Stimulated activated CD8-positive, alpha-beta memory T cell treated with anti-CD3 and anti-CD28 coated beads, Interleukin-15, amount 100 ng/mL, for 48 hours (primary cell): ENCODE measurements at regions not wholly inside any gene's neighbourhood (a gene's known extent, or its start where the extent isn't known, plus 50 kb on each side); places are given as distances from the start of the nearest gene placed in this dataset.

ENCODE experiments used
- DNase-seq, 2 donors: peaks; one replicate each; pipeline ENCODE4 v3.0.0-alpha.2; 2020; ENCODE audit warnings: low read depth in 2 of 2

- DNase-seq, result no peak
Measured at GRCh38 chr1:239823852-239824251, 267.8 kb upstream of the FMN2 start.

GRCh38 chr1:239826211-239826610 lies 265.5 kb upstream of the FMN2 start:
- no peak for DNase-seq

DNA sequence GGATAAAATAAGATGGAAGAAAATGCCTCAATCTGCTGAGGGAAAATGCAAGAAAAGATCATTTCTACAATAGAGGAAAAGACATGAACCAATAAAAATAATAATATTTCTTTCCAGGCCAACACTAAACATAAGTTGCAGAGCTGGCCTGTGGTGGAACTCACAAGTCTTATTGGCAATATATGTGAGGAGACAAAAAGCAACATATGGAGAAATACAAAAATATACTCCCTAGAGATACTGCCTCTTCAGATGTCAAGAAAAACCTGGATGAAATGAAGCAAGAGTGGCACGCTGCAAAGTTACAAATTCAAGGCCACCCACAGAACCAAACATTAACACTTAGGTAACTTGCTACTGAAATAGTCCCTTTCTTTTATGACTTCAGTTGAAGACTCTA lies 264.9 kb upstream of the FMN2 start:
- no peak for DNase-seq

DNA sequence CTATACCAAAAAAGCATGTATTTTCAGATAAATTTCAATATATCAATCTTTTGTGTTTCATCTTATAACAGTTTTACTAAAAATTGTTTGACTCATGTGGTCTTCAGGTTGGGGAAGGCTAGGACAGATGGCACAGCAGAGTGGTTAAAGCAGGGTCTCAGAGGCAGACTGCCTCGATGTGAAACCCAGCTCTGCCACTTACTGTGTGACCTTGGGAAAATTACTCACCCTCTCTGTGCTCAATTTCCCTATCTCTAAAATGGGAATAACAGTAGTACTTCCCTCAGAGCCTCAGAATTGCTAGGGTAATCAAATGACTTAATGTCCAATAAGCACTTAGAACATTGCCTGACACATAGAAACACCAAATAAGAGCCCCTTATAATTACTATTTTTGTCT lies 262.1 kb upstream of the FMN2 start:
- no peak for DNase-seq

DNA sequence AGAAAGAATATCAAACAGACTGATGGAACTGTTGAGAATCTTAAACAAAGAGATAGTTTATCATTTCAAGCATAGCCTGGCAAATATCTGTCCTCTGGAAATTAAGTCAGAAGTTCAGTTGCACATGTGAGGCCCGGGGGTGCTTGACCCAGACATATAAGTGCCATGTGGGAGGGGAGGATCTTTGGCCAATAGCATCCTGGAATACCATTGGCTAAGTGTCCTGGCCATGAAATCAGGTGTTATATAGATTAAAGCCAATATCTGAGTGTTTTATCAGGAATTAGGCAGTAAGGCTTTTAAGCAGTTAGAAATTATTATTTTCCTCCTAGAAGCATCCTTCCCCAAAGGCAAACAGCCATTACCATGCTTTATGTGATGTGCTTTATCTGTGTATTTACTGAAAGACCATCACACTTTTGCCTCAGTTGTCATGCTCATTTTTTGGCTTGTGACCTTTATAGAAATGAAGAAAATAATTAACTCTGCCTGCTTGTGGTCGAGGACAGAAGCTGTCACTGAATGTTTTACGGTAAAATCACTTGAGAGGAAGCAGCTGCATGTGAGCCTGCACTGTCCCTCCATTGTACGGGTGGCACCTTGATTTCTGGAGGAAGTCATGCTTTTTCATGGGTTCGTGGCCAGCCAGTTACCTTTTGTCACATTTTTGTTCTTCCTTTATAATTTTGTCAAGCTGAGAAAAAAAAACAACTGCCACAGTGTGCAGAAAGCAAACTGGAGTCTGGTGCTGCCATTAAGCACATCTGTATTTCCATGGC lies 259.9 kb upstream of the FMN2 start:
- DNase-seq, result no peak

- DNase-seq, result no peak
Measured at GRCh38 chr1:239833723-239834122, 258.0 kb upstream of the FMN2 start.

DNA sequence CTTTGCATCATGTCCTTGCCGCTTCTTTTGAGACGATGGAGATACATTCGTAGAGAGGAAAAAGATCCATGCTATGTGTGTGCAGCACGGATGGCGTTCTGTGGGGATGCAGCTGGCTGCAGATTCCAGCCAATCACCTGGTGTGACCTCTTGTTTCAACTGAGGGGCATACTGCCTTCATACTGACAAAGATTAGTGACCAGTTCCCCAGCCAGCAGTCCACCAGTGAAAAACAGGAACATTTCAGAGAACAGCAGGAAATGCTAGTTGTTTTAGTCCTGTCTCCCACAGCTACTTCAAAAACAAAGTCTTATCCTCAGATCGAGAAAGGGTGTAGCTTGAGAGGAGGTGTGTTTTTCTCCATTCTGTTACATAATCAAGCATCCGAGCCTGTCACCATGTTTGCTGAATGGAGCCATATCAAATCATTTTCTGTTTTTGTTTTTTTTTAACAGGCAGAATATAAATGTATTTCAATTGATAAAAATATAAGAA lies 255.7 kb upstream of the FMN2 start:
- DNase-seq, result no peak

- no peak for DNase-seq
Measured at GRCh38 chr1:239840336-239840735, 251.3 kb upstream of the FMN2 start.

- DNase-seq, result no peak
Measured at GRCh38 chr1:239840790-239841189, 250.9 kb upstream of the FMN2 start.

DNA sequence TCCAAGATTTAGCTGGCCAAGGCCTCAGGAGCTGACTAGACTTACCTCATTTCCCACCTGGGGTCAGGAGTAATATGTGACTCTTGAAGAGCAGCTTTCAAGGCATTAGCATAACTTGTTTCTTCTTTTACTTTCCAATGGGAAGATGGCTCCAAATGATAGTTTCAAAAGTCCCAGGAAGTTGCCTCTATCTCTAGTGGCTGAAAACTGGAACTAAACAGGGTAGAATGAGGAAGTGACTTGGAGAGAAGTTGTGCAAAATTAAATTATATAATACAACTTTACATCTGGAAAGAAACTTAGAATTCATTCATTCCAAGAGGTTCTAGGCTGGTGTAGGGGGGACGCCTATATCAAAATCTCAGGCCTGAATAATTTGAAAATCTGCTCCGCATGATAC lies 250.1 kb upstream of the FMN2 start:
- no peak for DNase-seq

GRCh38 chr1:239843541-239843940 lies 248.1 kb upstream of the FMN2 start:
- no peak for DNase-seq

DNA sequence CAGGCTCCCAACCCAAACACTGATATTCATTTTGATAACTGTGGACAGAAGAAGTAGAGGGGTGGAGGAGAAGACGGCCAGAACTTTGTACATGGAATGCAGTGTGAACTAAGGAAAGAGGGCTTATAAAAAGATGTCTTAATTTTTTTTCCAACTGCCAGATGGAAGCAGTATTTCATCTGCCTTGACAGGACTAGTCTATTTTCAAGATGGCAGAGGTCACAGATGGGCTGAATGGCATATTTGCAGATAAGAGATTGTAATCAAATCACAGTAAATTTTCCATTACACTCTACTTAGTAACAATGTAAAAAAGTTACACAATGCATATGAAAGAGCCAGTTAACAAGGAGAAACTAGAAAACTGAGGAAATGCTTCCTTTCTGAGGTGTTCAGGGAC lies 246.8 kb upstream of the FMN2 start:
- DNase-seq, result no peak

GRCh38 chr1:239854922-239855321 lies 236.8 kb upstream of the FMN2 start:
- DNase-seq, result no peak

GRCh38 chr1:239856067-239856466 lies 235.6 kb upstream of the FMN2 start:
- DNase-seq, result no peak

DNA sequence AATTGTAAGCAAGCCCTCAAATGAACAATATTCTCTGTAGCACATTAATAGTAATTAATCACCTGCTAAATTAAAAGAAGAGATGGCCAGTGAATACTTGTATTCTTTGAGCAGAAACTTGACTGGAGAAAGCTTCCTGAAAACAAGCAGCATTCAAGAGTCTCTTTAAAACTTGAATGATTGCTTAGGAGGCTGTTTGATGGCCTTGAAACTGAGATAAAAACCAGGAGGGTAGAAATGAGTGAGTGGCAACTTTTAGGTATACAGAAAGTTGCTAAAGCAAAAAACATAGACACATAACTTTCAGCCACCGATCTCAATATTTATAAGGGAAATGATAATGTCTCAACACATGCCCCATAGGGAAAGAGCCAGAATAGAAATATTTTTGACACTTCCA lies 234.8 kb upstream of the FMN2 start:
- DNase-seq, result no peak

- DNase-seq, result no peak
Measured at GRCh38 chr1:239858057-239858456, 233.6 kb upstream of the FMN2 start.

DNA sequence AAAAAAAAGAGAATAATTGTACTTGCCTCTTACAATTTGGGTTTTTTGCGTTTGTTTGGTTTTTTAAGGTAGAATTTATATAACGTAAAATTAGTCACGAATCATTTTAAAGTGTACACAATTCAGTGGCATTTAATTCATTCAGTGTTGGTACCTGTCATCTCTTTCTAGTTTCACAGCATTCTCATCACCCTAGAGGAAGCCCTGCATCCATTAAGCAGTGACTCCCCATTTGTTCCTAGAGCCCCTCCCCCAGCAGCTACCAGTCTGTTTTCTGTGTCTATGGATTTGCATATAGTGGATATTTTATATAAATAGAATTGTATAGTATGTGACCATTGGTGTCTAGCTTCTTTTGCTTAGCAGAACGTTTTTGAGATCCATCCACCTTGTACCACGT lies 233.2 kb upstream of the FMN2 start:
- no peak for DNase-seq

DNA sequence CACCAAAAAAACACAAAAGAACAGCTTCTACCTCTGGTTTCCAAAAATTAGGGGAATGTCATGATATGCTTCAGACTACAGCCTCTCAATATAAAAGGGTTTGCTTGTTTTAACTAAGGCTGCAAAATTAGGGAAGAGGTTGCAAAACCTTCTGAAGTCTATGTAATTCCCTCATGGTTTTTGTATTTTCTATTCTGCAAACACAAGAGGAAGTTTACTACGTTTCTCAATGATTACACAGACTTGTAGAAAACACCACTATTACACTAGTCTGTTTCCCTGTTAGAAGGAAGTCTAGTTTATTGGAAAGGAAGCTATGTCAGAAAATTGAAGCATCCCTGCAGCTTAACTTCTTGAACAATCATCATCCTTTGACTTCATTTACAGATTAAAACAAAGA lies 229.7 kb upstream of the FMN2 start:
- no peak for DNase-seq

- no peak for DNase-seq
Measured at GRCh38 chr1:239868058-239868832, 223.4 kb upstream of the FMN2 start.

GRCh38 chr1:239870194-239870593 lies 221.5 kb upstream of the FMN2 start:
- DNase-seq, result no peak

DNA sequence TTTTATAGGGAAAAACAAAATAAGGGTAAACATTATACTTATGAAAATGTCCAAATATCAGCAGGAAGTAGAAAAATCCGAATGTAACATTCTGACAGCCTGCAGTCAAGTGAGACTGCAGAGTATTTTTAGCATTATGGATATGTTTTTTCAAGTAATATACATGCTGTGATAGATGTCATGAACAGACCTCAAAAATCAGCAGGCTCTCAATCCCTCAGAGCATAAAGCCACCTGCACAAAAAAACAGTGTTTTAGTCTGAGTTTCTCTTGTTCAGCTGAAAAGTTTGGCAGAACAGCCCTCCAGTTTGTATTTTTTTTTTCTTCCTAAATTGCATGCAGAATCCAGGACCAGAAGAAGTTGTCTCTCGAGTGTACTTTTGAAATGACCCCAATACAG lies 219.1 kb upstream of the FMN2 start:
- no peak for DNase-seq

- DNase-seq, result no peak
Measured at GRCh38 chr1:239874831-239875230, 216.9 kb upstream of the FMN2 start.
